HCT116 (cell line): ENCODE measurements at regions not wholly inside any gene's neighbourhood (a gene's known extent, or its start where the extent isn't known, plus 50 kb on each side); places are given as distances from the start of the nearest gene placed in this dataset.
"Not testable (repeated sequence)": the region's sequence is repeated elsewhere in the genome, so short reads cannot be mapped to it uniquely, and the experiment has no call there.

Source experiments
- ATAC-seq: fragments of 200-7000 bp; cut with Tn5 transposase; 2 replicates; pipeline ENCODE4 v1.9.1; 2020; ENCODE audit warnings: mild to moderate bottlenecking, moderate library complexity
- BruUV-seq: library from RNA; stranded (reverse); fragments of 400-500 nt; replicated peaks from 2 replicates; lab custom pipeline; 2021; lab: Mats Ljungman, UMichigan
- CTCF ChIA-PET: fragments of 300-600 bp; sonication (Branson Sonifier 250); formaldehyde crosslinking; loops from one replicate; lab custom pipeline; 2021; ENCODE audit warnings: antibody characterized with exemption; lab: Charles Lee
- POLR2A ChIA-PET: fragments of 300-600, 350-600 bp; sonication (Branson Sonifier 250); formaldehyde crosslinking; loops from one replicate; lab custom pipeline; 2021; ENCODE audit warnings: antibody characterized with exemption; lab: Charles Lee
- RAD21 ChIA-PET, 2 experiments: fragments of 300-600 bp; sonication (Branson Sonifier 250); formaldehyde crosslinking; loops; one replicate each; lab custom pipeline; 2023; ENCODE audit warnings: low total read pairs in 2 of 2; ENCODE audit not compliant: uncharacterized antibody in 2 of 2, unreplicated experiment in 2 of 2, low non-redundant PET in 1 of 2; lab: Charles Lee
- DNase-seq: peaks from one replicate; pipeline ENCODE4 v3.0.0-alpha.2; 2010; ENCODE audit warnings: low read depth, low spot score
- H2AFZ ChIP-seq: fragments of 200-600 bp; shearing (Covaris generic), sonication (generic); 2 replicates; pipeline ENCODE4 v1.6.1; 2017; ENCODE audit warnings: low read depth, mixed run types, mixed read lengths, antibody characterized with exemption, low read length; ENCODE audit not compliant: poor library complexity, severe bottlenecking
- H3K27ac ChIP-seq: 2 replicates; pipeline ENCODE4 v1.5.1; 2012; ENCODE audit warnings: low read depth, low read length
- H3K27me3 ChIP-seq: fragments of 200-600 bp; sonication (generic); 2 replicates; pipeline ENCODE4 v1.6.1; 2016; ENCODE audit warnings: mixed run types, low read length, mixed read lengths; ENCODE audit not compliant: insufficient read depth
- H3K36me3 ChIP-seq, 2 experiments: fragments of 200-500 bp in 1 of 2; fragments of 200-600 bp in 1 of 2; sonication (Bioruptor generic) in 1 of 2; sonication (generic) in 1 of 2; 2 replicates each; pipeline versions ENCODE4 v1.5.1 to v1.6.1; 2014 to 2016; ENCODE audit warnings: low read length in 2 of 2, inconsistent platforms in 1 of 2, mixed read lengths in 1 of 2, mixed run types in 1 of 2; ENCODE audit not compliant: insufficient read depth in 2 of 2, control insufficient read depth in 1 of 2
- H3K4me1 ChIP-seq, 2 experiments: fragments of 200-600 bp in 1 of 2; sonication (generic) in 1 of 2; 2 replicates each; pipeline versions ENCODE4 v1.5.1 to v1.6.1; 2012 to 2017; ENCODE audit warnings: low read length in 2 of 2, inconsistent platforms in 1 of 2, mild to moderate bottlenecking in 1 of 2, mixed read lengths in 1 of 2, mixed run types in 1 of 2, moderate library complexity in 1 of 2; ENCODE audit not compliant: insufficient read depth in 2 of 2, control insufficient read depth in 1 of 2
- H3K4me2 ChIP-seq: fragments of 200-600 bp; sonication (generic); 2 replicates; pipeline ENCODE4 v1.6.1; 2017; ENCODE audit warnings: mixed run types, low read length, mixed read lengths
- H3K4me3 ChIP-seq, 2 experiments: fragments of 200-600 bp in 1 of 2; sonication (generic) in 1 of 2; replicated peaks in 1 of 2; 2 replicates each; pipeline ENCODE4 v1.5.1; 2011 to 2016; ENCODE audit warnings: low read length in 2 of 2, control low read depth in 1 of 2, low read depth in 1 of 2, mild to moderate bottlenecking in 1 of 2, mixed read lengths in 1 of 2, mixed run types in 1 of 2
- H3K79me2 ChIP-seq: fragments of 200-600 bp; sonication (generic); 2 replicates; pipeline ENCODE4 v1.6.1; 2017; ENCODE audit warnings: mild to moderate bottlenecking, mixed run types, low read length, moderate library complexity, mixed read lengths; ENCODE audit not compliant: insufficient read depth
- H3K9ac ChIP-seq: fragments of 200-600 bp; sonication (generic); 2 replicates; pipeline ENCODE4 v1.6.1; 2016; ENCODE audit warnings: low read length, mixed read lengths
- H3K9me2 ChIP-seq: fragments of 200-600 bp; sonication (generic), shearing (Covaris generic); 2 replicates; pipeline ENCODE4 v1.6.1; 2017; ENCODE audit warnings: mixed run types, mild to moderate bottlenecking, moderate library complexity; ENCODE audit not compliant: insufficient read depth
- H3K9me3 ChIP-seq, 2 experiments: fragments of 200-500 bp in 1 of 2; fragments of 200-600 bp in 1 of 2; sonication (Bioruptor generic) in 1 of 2; sonication (generic) in 1 of 2; 2 replicates each; pipeline ENCODE4 v1.6.1; 2014 to 2017; ENCODE audit warnings: low read length in 2 of 2, mixed read lengths in 2 of 2, inconsistent platforms in 1 of 2, low read depth in 1 of 2, mild to moderate bottlenecking in 1 of 2, mixed run types in 1 of 2, moderate library complexity in 1 of 2; ENCODE audit not compliant: control insufficient read depth in 1 of 2, insufficient read depth in 1 of 2
- H4K20me1 ChIP-seq: fragments of 200-600 bp; sonication (generic), shearing (Covaris generic); 2 replicates; pipeline ENCODE4 v1.6.1; 2017; ENCODE audit warnings: mixed run types, mild to moderate bottlenecking, moderate library complexity; ENCODE audit not compliant: insufficient read depth
- CBX3 ChIP-seq: IDR thresholded peaks from 2 replicates; pipeline ENCODE4 v1.6.1; 2012; ENCODE audit warnings: low read depth
- EGR1 ChIP-seq: IDR thresholded peaks from 2 replicates; pipeline ENCODE4 v1.6.1; 2012; ENCODE audit warnings: low read depth
- ELF1 ChIP-seq: IDR thresholded peaks from 2 replicates; pipeline ENCODE4 v1.6.1; 2012; ENCODE audit warnings: low read depth, borderline replicate concordance
- EZH2phosphoT487 ChIP-seq: fragments of 200-600 bp; IDR thresholded peaks from 2 replicates; pipeline ENCODE4 v1.6.1; 2018; ENCODE audit warnings: antibody characterized with exemption, borderline replicate concordance
- JUND ChIP-seq: IDR thresholded peaks from 2 replicates; pipeline ENCODE4 v1.6.1; 2012
- REST ChIP-seq: IDR thresholded peaks from 2 replicates; pipeline ENCODE4 v1.6.1; 2012; ENCODE audit warnings: low read depth
- TCF7L2 ChIP-seq: IDR thresholded peaks from 2 replicates; pipeline ENCODE4 v1.7.0; 2011; ENCODE audit warnings: borderline replicate concordance, inconsistent platforms; ENCODE audit not compliant: insufficient read depth, insufficient read length; ENCODE audit errors: extremely low read depth
- ZBTB33 ChIP-seq: IDR thresholded peaks from 2 replicates; pipeline ENCODE4 v1.6.1; 2011; ENCODE audit warnings: mild to moderate bottlenecking, low read length, moderate library complexity; ENCODE audit not compliant: insufficient replicate concordance; ENCODE audit errors: extremely low read depth
- ZFX ChIP-seq: fragments of 450-650 bp; IDR thresholded peaks from 2 replicates; pipeline ENCODE4 v1.6.1; 2017
- ZNF274 ChIP-seq: fragments of 200-500 bp; sonication (Bioruptor generic); IDR thresholded peaks from 2 replicates; pipeline ENCODE4 v1.6.1; 2014; ENCODE audit warnings: mild to moderate bottlenecking, low read depth, low read length, inconsistent platforms
- intact Hi-C: fragments of 100-400 bp; cut with micrococcal nuclease; formaldehyde crosslinking; loops from 2 replicates; pipeline ENCODE4 v1.10.0; 2022

GRCh38 chr16:21524068-21524751 lies 75.2 kb upstream of the METTL9 start:
- DNase-seq (no peak), ATAC-seq (no peak)
- Histone ChIP-seq H3K27me3 (no peaks in the 10 kb centered on the region), H3K4me3 (no peak overlapping the region), H3K9me2 (no peaks in the 10 kb centered on the region), H4K20me1 (no peaks in the 10 kb centered on the region), H3K79me2 (peaks cover 5% of the 10 kb centered on the region), H3K9me3 (no peaks in the 10 kb centered on the region), H3K36me3 (no peaks in the 10 kb centered on the region), H3K9ac (no peak overlapping the region), H3K4me1 (peaks cover 10 to 17% of the 10 kb centered on the region in 2 experiments), H2AFZ (no peak overlapping the region), H3K27ac (no peak overlapping the region), H3K4me2 (no peak overlapping the region)
- ChIA-PET CTCF (no interaction called here), POLR2A (no interaction called here), RAD21 (no interaction called here)
- no peak for TF ChIP-seq ELF1
- TF ChIP-seq REST, result no peak
- TF ChIP-seq TCF7L2, result no peak
- TF ChIP-seq JUND, result no peak
- no peak for TF ChIP-seq ZNF274
- no peak for TF ChIP-seq EZH2phosphoT487
- no peak for TF ChIP-seq ZFX
- no peak for TF ChIP-seq EGR1
- no peak for TF ChIP-seq CBX3
- TF ChIP-seq ZBTB33, result no peak
- intact Hi-C loops, result no loop called here
- BruUV-seq, result no TSS peak

GRCh38 chr16:21524752-21525028 lies 74.7 kb upstream of the METTL9 start:
- peaks cover 10 to 17% of the 10 kb centered on the region in 2 experiments for H3K4me1 ChIP-seq
- DNase-seq, ATAC-seq, H4K20me1 ChIP-seq, H3K36me3 ChIP-seq, H2AFZ ChIP-seq, RAD21 ChIA-PET, H3K79me2 ChIP-seq, H3K9me2 ChIP-seq, H3K9ac ChIP-seq, H3K4me2 ChIP-seq, BruUV-seq, H3K9me3 ChIP-seq, H3K27ac ChIP-seq, POLR2A ChIA-PET, intact Hi-C loops, H3K27me3 ChIP-seq, CTCF ChIA-PET, H3K4me3 ChIP-seq: not testable (repeated sequence)
